H1 (cell line): ENCODE measurements at regions not wholly inside any gene's neighbourhood (a gene's known extent, or its start where the extent isn't known, plus 50 kb on each side); places are given as distances from the start of the nearest gene placed in this dataset.

ENCODE experiments used
- CHD2 ChIP-seq: IDR thresholded peaks from 2 replicates; pipeline ENCODE4 v1.6.1; 2012; ENCODE audit warnings: low read length, improper control_type of control experiment
- POLR2A ChIP-seq, 2 experiments: IDR thresholded peaks; 1 replicate in 1 of 2; 2 replicates in 1 of 2; pipeline ENCODE4 v1.6.1; 2011; ENCODE audit warnings: low read depth in 2 of 2, low read length in 2 of 2, mild to moderate bottlenecking in 2 of 2; ENCODE audit errors: control extremely low read depth in 1 of 2
- SP2 ChIP-seq: IDR thresholded peaks from 2 replicates; pipeline ENCODE4 v1.6.1; 2012; ENCODE audit warnings: mild to moderate bottlenecking, low read length, inconsistent platforms
- TF ChIP-seq, protein P1 (sequence below), 3 experiments: IDR thresholded peaks; 1 replicate in 2 of 3; 2 replicates in 1 of 3; pipeline versions ENCODE4 v1.5.1 to v1.6.1; 2011; ENCODE audit warnings: low read length in 3 of 3, mild to moderate bottlenecking in 3 of 3, inconsistent platforms in 2 of 3, low read depth in 1 of 3, moderate library complexity in 1 of 3; ENCODE audit not compliant: insufficient read depth in 1 of 3; ENCODE audit errors: control extremely low read depth in 1 of 3

DNA sequence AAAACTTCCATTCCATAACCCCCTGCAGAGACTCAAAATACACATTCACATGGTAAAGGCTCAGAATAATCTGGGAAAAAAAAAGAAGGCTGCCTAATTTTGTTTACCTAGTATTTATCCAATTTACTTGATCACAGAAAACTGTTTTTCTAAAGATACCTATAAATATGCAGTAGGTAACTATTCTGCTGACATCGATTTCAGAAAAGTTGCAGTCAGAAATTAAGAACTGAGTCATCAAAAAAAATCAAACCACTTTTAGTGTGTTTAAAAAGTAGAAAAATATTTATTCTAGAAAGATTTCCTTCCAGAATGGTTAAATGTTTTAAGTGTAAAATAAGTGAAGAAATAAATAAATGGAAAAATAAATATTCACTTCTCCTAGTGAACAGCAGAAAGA lies 254.5 kb upstream of the CAND1 start:
- TF ChIP-seq, protein P1, sequence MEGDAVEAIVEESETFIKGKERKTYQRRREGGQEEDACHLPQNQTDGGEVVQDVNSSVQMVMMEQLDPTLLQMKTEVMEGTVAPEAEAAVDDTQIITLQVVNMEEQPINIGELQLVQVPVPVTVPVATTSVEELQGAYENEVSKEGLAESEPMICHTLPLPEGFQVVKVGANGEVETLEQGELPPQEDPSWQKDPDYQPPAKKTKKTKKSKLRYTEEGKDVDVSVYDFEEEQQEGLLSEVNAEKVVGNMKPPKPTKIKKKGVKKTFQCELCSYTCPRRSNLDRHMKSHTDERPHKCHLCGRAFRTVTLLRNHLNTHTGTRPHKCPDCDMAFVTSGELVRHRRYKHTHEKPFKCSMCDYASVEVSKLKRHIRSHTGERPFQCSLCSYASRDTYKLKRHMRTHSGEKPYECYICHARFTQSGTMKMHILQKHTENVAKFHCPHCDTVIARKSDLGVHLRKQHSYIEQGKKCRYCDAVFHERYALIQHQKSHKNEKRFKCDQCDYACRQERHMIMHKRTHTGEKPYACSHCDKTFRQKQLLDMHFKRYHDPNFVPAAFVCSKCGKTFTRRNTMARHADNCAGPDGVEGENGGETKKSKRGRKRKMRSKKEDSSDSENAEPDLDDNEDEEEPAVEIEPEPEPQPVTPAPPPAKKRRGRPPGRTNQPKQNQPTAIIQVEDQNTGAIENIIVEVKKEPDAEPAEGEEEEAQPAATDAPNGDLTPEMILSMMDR (IDR thresholded peaks at IDR 0.05; ENCODE audit: control extremely low read depth in 1 of 3, insufficient read depth in 1 of 3, low read depth in 1 of 3, low read length in 3 of 3) = no peak
- no peak for TF ChIP-seq SP2
- no peak for TF ChIP-seq CHD2
- no peak for TF ChIP-seq POLR2A (IDR thresholded peaks at IDR 0.05; ENCODE audit: control extremely low read depth in 1 of 2, low read depth in 2 of 2, low read length in 2 of 2)
